ENCODE measurements at regions not wholly inside any gene's neighbourhood (a gene's known extent, or its start where the extent isn't known, plus 50 kb on each side); places are given as distances from the start of the nearest gene placed in this dataset.

- DNase-seq (ENCODE audit: low spot score): peak; percentile 14
Measured at GRCh38 chr2:128472789-128473174, 154.1 kb upstream of the HS6ST1 start.

- DNase-seq (ENCODE audit: low spot score): peak; percentile 56
Measured at GRCh38 chr2:128473175-128474035, 154.7 kb upstream of the HS6ST1 start.

GRCh38 chr2:128474036-128474955, 155.6 kb upstream of the HS6ST1 start:
- no peak for DNase-seq (ENCODE audit: low spot score)

GRCh38 chr2:128474962-128475361, 156.3 kb upstream of the HS6ST1 start:
- DNase-seq (ENCODE audit: low spot score): no peak

- no peak for DNase-seq (ENCODE audit: low spot score)
Measured at GRCh38 chr2:128475427-128476211, 157.0 kb upstream of the HS6ST1 start.

GRCh38 chr2:128477026-128477820, 158.6 kb upstream of the HS6ST1 start:
- DNase-seq (ENCODE audit: low spot score): no peak

GRCh38 chr2:128477891-128478290, 159.2 kb upstream of the HS6ST1 start:
- no peak for DNase-seq (ENCODE audit: low spot score)

- no peak for DNase-seq (ENCODE audit: low spot score)
Measured at GRCh38 chr2:128485761-128486639, 167.3 kb upstream of the HS6ST1 start.

GRCh38 chr2:128486640-128487375, 168.1 kb upstream of the HS6ST1 start:
- no peak for DNase-seq (ENCODE audit: low spot score)

GRCh38 chr2:128487650-128488387, 169.2 kb upstream of the HS6ST1 start:
- no peak for DNase-seq (ENCODE audit: low spot score)

- DNase-seq (ENCODE audit: low spot score): no peak
Measured at GRCh38 chr2:128488434-128488833, 169.8 kb upstream of the HS6ST1 start.

GRCh38 chr2:128489526-128490273, 171.0 kb upstream of the HS6ST1 start:
- no peak for DNase-seq (ENCODE audit: low spot score)

GRCh38 chr2:128490321-128490720, 171.7 kb upstream of the HS6ST1 start:
- DNase-seq (ENCODE audit: low spot score): no peak

GRCh38 chr2:128490881-128491691, 172.4 kb upstream of the HS6ST1 start:
- DNase-seq (ENCODE audit: low spot score): no peak

- no peak for DNase-seq (ENCODE audit: low spot score)
Measured at GRCh38 chr2:128491692-128492244, 173.1 kb upstream of the HS6ST1 start.

GRCh38 chr2:128492966-128493811, 174.5 kb upstream of the HS6ST1 start:
- no peak for DNase-seq (ENCODE audit: low spot score)

Measured in activated CD4-positive, alpha-beta T cell treated with anti-CD3 and anti-CD28 coated beads, Interleukin-2, Interleukin-4, amounts not matched to agents 100 ng/mL and 50 ng/mL, durations not matched to agents 16 hours and 8 hours (primary cell).